MCF 10A (cell line): ENCODE measurements at regions not wholly inside any gene's neighbourhood (a gene's known extent, or its start where the extent isn't known, plus 50 kb on each side); places are given as distances from the start of the nearest gene placed in this dataset.

ENCODE experiments used
- BruUV-seq: library from RNA; stranded (reverse); fragments of 400-500 nt; replicated peaks from 2 replicates; lab custom pipeline; 2021; lab: Mats Ljungman, UMichigan
- CTCF ChIA-PET: fragments of 300-600 bp; sonication (Branson Sonifier 250); formaldehyde crosslinking; extraction: SDS; loops from one replicate; lab custom pipeline; 2021; ENCODE audit warnings: antibody characterized with exemption, inconsistent platforms; lab: Yijun Ruan, JAX
- POLR2A ChIA-PET: fragments of 300-600, 350-650 bp; sonication (Branson Sonifier 250); formaldehyde crosslinking; extraction: SDS; loops from one replicate; lab custom pipeline; 2020; ENCODE audit warnings: antibody characterized with exemption, inconsistent platforms; lab: Yijun Ruan, JAX
- DNase-seq: peaks from one replicate; pipeline ENCODE4 v3.0.0-alpha.2; 2018; ENCODE audit not compliant: unreplicated experiment
- H3K27ac Mint-ChIP-seq: one replicate; pipeline ENCODE4 v1.8.0; 2022; ENCODE audit warnings: mild to moderate bottlenecking, low read depth, mixed read lengths; ENCODE audit not compliant: unreplicated experiment
- H3K27me3 Mint-ChIP-seq: one replicate; pipeline ENCODE4 v1.8.0; 2022; ENCODE audit warnings: mixed read lengths; ENCODE audit not compliant: insufficient read depth, unreplicated experiment
- H3K36me3 Mint-ChIP-seq: one replicate; pipeline ENCODE4 v1.8.0; 2022; ENCODE audit warnings: mild to moderate bottlenecking, moderate library complexity, mixed read lengths; ENCODE audit not compliant: insufficient read depth, unreplicated experiment
- H3K4me1 Mint-ChIP-seq: one replicate; pipeline ENCODE4 v1.8.0; 2022; ENCODE audit warnings: mixed read lengths; ENCODE audit not compliant: insufficient read depth, unreplicated experiment
- H3K4me3 Mint-ChIP-seq: one replicate; pipeline ENCODE4 v1.8.0; 2022; ENCODE audit warnings: mild to moderate bottlenecking, moderate library complexity, mixed read lengths; ENCODE audit not compliant: unreplicated experiment
- H3K9me3 Mint-ChIP-seq: one replicate; pipeline ENCODE4 v1.8.0; 2022; ENCODE audit warnings: mixed read lengths; ENCODE audit not compliant: unreplicated experiment
- intact Hi-C: fragments of 100-400 bp; cut with micrococcal nuclease; formaldehyde crosslinking; loops from 2 replicates; pipeline ENCODE4 v1.14.1; 2022
- TF ChIP-seq, protein P1 (sequence below): fragments of 200-600 bp; IDR thresholded peaks from one replicate; pipeline ENCODE4 v1.8.0; 2022; ENCODE audit warnings: antibody characterized with exemption, mild to moderate bottlenecking; ENCODE audit not compliant: unreplicated experiment

- intact Hi-C loops: no loop called here
- Mint-ChIP-seq H3K4me3 (no peak overlapping the region), H3K4me1 (peaks cover 4% of the 10 kb centered on the region), H3K9me3 (no peaks in the 10 kb centered on the region), H3K27me3 (no peaks in the 10 kb centered on the region), H3K36me3 (peaks cover 6% of the 10 kb centered on the region), H3K27ac (no peak overlapping the region)
- no peak for DNase-seq
- ChIA-PET CTCF (no interaction called here), POLR2A (interaction anchor here (0.7 to 0.8 kb wide), 2 partner anchors 20 to 87 kb away, joined by 3 read pairs; no protein-coding TSS in a partner anchor)
- BruUV-seq: no TSS peak
- TF ChIP-seq, protein P1, sequence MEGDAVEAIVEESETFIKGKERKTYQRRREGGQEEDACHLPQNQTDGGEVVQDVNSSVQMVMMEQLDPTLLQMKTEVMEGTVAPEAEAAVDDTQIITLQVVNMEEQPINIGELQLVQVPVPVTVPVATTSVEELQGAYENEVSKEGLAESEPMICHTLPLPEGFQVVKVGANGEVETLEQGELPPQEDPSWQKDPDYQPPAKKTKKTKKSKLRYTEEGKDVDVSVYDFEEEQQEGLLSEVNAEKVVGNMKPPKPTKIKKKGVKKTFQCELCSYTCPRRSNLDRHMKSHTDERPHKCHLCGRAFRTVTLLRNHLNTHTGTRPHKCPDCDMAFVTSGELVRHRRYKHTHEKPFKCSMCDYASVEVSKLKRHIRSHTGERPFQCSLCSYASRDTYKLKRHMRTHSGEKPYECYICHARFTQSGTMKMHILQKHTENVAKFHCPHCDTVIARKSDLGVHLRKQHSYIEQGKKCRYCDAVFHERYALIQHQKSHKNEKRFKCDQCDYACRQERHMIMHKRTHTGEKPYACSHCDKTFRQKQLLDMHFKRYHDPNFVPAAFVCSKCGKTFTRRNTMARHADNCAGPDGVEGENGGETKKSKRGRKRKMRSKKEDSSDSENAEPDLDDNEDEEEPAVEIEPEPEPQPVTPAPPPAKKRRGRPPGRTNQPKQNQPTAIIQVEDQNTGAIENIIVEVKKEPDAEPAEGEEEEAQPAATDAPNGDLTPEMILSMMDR: no peak
Observed at GRCh38 chr4:156496797-156497196, 474.8 kb downstream of the PDGFC start.

DNA sequence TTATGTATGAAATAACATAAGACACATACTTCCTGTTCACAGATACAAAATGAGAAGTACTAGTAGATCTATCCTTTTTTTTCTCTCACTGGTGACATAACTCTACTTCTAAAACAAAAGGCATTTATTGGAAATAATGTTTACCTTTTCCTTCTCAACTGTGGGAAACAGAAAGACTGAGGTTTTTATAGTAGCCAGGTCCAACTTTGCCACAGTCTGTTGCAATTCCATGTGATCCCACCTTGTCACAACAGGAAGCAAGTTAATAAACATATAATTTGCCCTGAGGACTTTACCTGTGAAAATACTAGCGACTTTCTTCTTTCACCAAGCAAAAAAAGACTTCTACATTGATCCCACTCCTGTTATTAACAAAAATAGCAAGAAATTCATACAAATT is 475.8 kb downstream of the PDGFC start:
- intact Hi-C loops: no loop called here
- peaks cover 6% of the 10 kb centered on the region for H3K36me3 Mint-ChIP-seq

GRCh38 chr4:156495091-156495490 is 476.5 kb downstream of the PDGFC start:
- Mint-ChIP-seq H3K27ac (no peak overlapping the region), H3K36me3 (peaks cover 6% of the 10 kb centered on the region), H3K4me3 (no peak overlapping the region), H3K4me1 (peaks cover 4% of the 10 kb centered on the region), H3K9me3 (no peaks in the 10 kb centered on the region), H3K27me3 (no peaks in the 10 kb centered on the region)
- no peak for DNase-seq
- CTCF ChIA-PET: interaction anchor here (0.6 to 0.9 kb wide), 2 partner anchors 18 to 142 kb away, joined by 3 to 5 read pairs; no protein-coding TSS in a partner anchor
- BruUV-seq: no TSS peak
- POLR2A ChIA-PET: interaction anchor here (0.6 to 1.1 kb wide), 3 partner anchors 7 to 373 kb away, joined by 3 to 4 read pairs (median 3); no protein-coding TSS in a partner anchor
- TF ChIP-seq, protein P1: no peak
- intact Hi-C loops: no loop called here

More for the DNA sequence above, 475.8 kb downstream of the PDGFC start:
- DNase-seq: no peak
- no peak overlapping the region for H3K4me3 Mint-ChIP-seq
- peaks cover 4% of the 10 kb centered on the region for H3K4me1 Mint-ChIP-seq
- TF ChIP-seq, protein P1: no peak
- H3K27me3 Mint-ChIP-seq: no peaks in the 10 kb centered on the region
- no peak overlapping the region for H3K27ac Mint-ChIP-seq
- ChIA-PET CTCF (no interaction called here), POLR2A (no interaction called here)
- no peaks in the 10 kb centered on the region for H3K9me3 Mint-ChIP-seq
- BruUV-seq: no TSS peak

GRCh38 chr4:156493858-156494257 is 477.7 kb downstream of the PDGFC start:
- no TSS peak for BruUV-seq
- Mint-ChIP-seq H3K27me3 (no peaks in the 10 kb centered on the region), H3K27ac (no peak overlapping the region), H3K9me3 (no peaks in the 10 kb centered on the region), H3K4me3 (no peak overlapping the region), H3K4me1 (peaks cover 4% of the 10 kb centered on the region), H3K36me3 (peaks cover 6% of the 10 kb centered on the region)
- POLR2A ChIA-PET: interaction anchor here (1.1 kb wide), 1 partner anchor 9 kb away, joined by 3 read pairs; no protein-coding TSS in a partner anchor
- TF ChIP-seq, protein P1: no peak
- DNase-seq: no peak
- intact Hi-C loops: no loop called here
- CTCF ChIA-PET: interaction anchor here (0.6 to 0.9 kb wide), 2 partner anchors 19 to 525 kb away, joined by 3 read pairs; no protein-coding TSS in a partner anchor
